Glutamatergic neuron (in vitro differentiated cells): ENCODE measurements at regions not wholly inside any gene's neighbourhood (a gene's known extent, or its start where the extent isn't known, plus 50 kb on each side); places are given as distances from the start of the nearest gene placed in this dataset.

Experiments
- DNase-seq: peaks from one replicate; pipeline ENCODE4 v3.0.0; 2022
- H3K27ac Mint-ChIP-seq: one replicate; pipeline ENCODE4 v1.8.0; 2020; ENCODE audit warnings: mild to moderate bottlenecking, mixed read lengths, inconsistent platforms; ENCODE audit not compliant: unreplicated experiment
- H3K27me3 Mint-ChIP-seq: one replicate; pipeline ENCODE4 v1.8.0; 2020; ENCODE audit warnings: mild to moderate bottlenecking, moderate library complexity, mixed read lengths, inconsistent platforms; ENCODE audit not compliant: unreplicated experiment
- H3K36me3 Mint-ChIP-seq: one replicate; pipeline ENCODE4 v1.8.0; 2020; ENCODE audit warnings: mild to moderate bottlenecking, mixed read lengths, inconsistent platforms; ENCODE audit not compliant: unreplicated experiment
- H3K4me1 Mint-ChIP-seq: one replicate; pipeline ENCODE4 v1.8.0; 2020; ENCODE audit warnings: mild to moderate bottlenecking, low read depth, mixed read lengths, inconsistent platforms; ENCODE audit not compliant: unreplicated experiment
- H3K4me3 Mint-ChIP-seq: one replicate; pipeline ENCODE4 v1.8.0; 2020; ENCODE audit warnings: mild to moderate bottlenecking, mixed read lengths, inconsistent platforms; ENCODE audit not compliant: unreplicated experiment
- H3K9me3 Mint-ChIP-seq: one replicate; pipeline ENCODE4 v1.8.0; 2020; ENCODE audit warnings: mild to moderate bottlenecking, moderate library complexity, mixed read lengths, inconsistent platforms; ENCODE audit not compliant: unreplicated experiment
- CTCF ChIP-seq: fragments of 200-600 bp; sonication (generic); IDR thresholded peaks from one replicate; pipeline ENCODE4 v1.5.0; 2021; ENCODE audit not compliant: partially characterized antibody, unreplicated experiment

- H3K4me1 Mint-ChIP-seq: no peaks in the 10 kb centered on the region
- no peak overlapping the region for H3K4me3 Mint-ChIP-seq
- TF ChIP-seq CTCF: no peak
- DNase-seq: no peak
- peaks cover 6% of the 10 kb centered on the region for H3K27me3 Mint-ChIP-seq
- H3K9me3 Mint-ChIP-seq: peaks cover 3% of the 10 kb centered on the region
- no peak overlapping the region for H3K27ac Mint-ChIP-seq
- peaks cover 6% of the 10 kb centered on the region for H3K36me3 Mint-ChIP-seq
Observed at GRCh38 chr1:18047122-18047521, 60.5 kb upstream of the IGSF21 start.

DNA sequence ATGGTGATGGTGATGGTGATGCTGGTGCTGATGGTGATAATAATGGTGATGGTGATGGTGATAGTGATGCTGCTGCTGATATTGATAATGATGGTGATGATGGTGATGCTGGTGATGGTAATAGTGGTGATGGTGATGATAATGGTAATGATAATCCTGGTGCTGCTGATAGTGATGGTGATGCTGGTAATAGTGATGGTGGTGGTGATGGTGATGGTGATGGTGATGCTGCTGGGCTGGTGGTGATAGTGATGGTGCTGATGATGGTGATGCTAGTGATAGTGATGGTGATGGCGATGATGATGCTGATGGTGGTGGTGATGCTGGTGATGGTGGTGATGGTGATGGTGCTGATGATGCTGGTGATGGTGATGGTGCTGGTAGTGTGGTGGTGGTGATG is 58.4 kb upstream of the IGSF21 start:
- Mint-ChIP-seq H3K27ac (no peak overlapping the region), H3K27me3 (peaks cover 8% of the 10 kb centered on the region), H3K36me3 (peaks cover 6% of the 10 kb centered on the region), H3K9me3 (peaks cover 3% of the 10 kb centered on the region), H3K4me1 (peaks cover 5% of the 10 kb centered on the region), H3K4me3 (peak overlapping the region; percentile 39)
- no peak for TF ChIP-seq CTCF
- DNase-seq: no peak

DNA sequence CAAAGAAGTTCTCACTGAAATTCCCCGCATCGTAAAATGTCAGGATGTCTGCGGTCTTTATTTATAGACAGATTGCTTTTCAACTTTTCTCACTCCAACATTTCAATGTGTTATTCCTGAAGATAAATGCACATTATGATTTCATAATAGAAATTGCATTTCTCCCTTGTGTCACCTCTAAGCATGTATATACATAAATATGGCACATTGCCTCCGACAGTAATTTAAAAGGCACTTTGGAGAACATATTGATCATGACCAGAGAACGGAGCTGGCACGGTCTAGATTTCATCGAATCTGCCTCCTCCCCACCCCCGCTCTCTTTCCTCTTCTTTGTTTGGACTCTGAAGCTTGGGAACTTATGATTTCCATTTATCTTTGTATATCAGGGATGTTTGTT is 54.9 kb upstream of the IGSF21 start:
- TF ChIP-seq CTCF: no peak
- no peak overlapping the region for H3K27ac Mint-ChIP-seq
- peak overlapping the region; percentile 39 for H3K4me3 Mint-ChIP-seq
- H3K4me1 Mint-ChIP-seq: peaks cover 19% of the 10 kb centered on the region
- H3K9me3 Mint-ChIP-seq: peaks cover 3% of the 10 kb centered on the region
- no peak for DNase-seq
- H3K27me3 Mint-ChIP-seq: peaks cover 8% of the 10 kb centered on the region
- peaks cover 6% of the 10 kb centered on the region for H3K36me3 Mint-ChIP-seq

- Mint-ChIP-seq H3K4me1 (peaks cover 28% of the 10 kb centered on the region), H3K4me3 (peak overlapping the region; percentile 12), H3K27ac (peak overlapping the region; percentile 26), H3K9me3 (no peaks in the 10 kb centered on the region), H3K36me3 (no peaks in the 10 kb centered on the region), H3K27me3 (peaks cover 9% of the 10 kb centered on the region)
- TF ChIP-seq CTCF: no peak
- DNase-seq: peak; percentile 34
Observed at GRCh38 chr1:18055156-18055555, 52.4 kb upstream of the IGSF21 start.

DNA sequence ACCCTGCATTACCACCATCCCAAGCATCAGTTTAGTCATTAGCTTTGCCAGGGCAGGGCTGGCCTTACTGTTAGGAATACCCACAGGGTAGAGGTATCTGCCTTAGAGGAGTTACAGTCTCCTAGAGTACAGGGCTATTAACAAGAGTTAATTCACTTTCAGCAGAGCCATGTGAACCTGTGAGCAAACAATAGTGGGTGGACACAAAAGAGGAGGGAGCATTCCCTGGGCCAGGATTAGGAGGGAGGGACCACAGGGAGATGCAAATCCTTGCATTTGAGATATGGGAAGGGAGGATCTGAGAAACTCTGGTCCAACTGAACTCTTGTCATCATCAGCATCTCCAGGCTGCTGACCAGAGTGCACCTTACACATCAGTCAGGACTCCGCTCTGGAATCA is 51.1 kb upstream of the IGSF21 start:
- no peak for DNase-seq
- Mint-ChIP-seq H3K4me1 (peaks cover 28% of the 10 kb centered on the region), H3K9me3 (no peaks in the 10 kb centered on the region), H3K27me3 (peaks cover 9% of the 10 kb centered on the region), H3K36me3 (no peaks in the 10 kb centered on the region), H3K4me3 (no peak overlapping the region), H3K27ac (no peak overlapping the region)
- TF ChIP-seq CTCF: no peak
